Panc1 (cell line): ENCODE measurements at regions not wholly inside any gene's neighbourhood (a gene's known extent, or its start where the extent isn't known, plus 50 kb on each side); places are given as distances from the start of the nearest gene placed in this dataset.

Experiments
- ATAC-seq: fragments of 200-7000 bp; cut with Tn5 transposase; 2 replicates; pipeline ENCODE4 v1.9.1; 2020; ENCODE audit warnings: mild to moderate bottlenecking, moderate library complexity
- BruUV-seq: library from RNA; stranded (reverse); fragments of 400-500 nt; replicated peaks from 2 replicates; lab custom pipeline; 2021; lab: Mats Ljungman, UMichigan
- CTCF ChIA-PET: fragments of 300-600 bp; sonication (Branson Sonifier 250); formaldehyde crosslinking; loops from one replicate; lab custom pipeline; 2022; ENCODE audit warnings: antibody characterized with exemption; lab: Charles Lee
- POLR2A ChIA-PET: fragments of 300-600 bp; sonication (Branson Sonifier 250); formaldehyde crosslinking; loops from one replicate; lab custom pipeline; 2022; ENCODE audit warnings: antibody characterized with exemption; lab: Charles Lee
- DNase-seq: peaks from one replicate; pipeline ENCODE4 v3.0.0-alpha.2; 2010; ENCODE audit warnings: low read depth, low spot score
- H3K27ac ChIP-seq: 2 replicates; pipeline ENCODE4 v1.5.1; 2011; ENCODE audit warnings: mild to moderate bottlenecking, low read length, inconsistent platforms
- H3K27me3 ChIP-seq: fragments of 200-500 bp; sonication (Bioruptor generic); 2 replicates; pipeline ENCODE4 v1.6.0; 2014; ENCODE audit warnings: low read length, inconsistent platforms; ENCODE audit not compliant: control insufficient read depth, insufficient read depth
- H3K36me3 ChIP-seq: fragments of 200-500 bp; sonication (Bioruptor generic); 2 replicates; pipeline ENCODE4 v1.5.1; 2014; ENCODE audit warnings: inconsistent platforms, mild to moderate bottlenecking, low read length, moderate library complexity; ENCODE audit not compliant: control insufficient read depth, insufficient read depth
- H3K4me1 ChIP-seq: 2 replicates; pipeline ENCODE4 v1.5.1; 2011; ENCODE audit warnings: inconsistent platforms, mild to moderate bottlenecking, low read length, moderate library complexity; ENCODE audit not compliant: control insufficient read depth, insufficient read depth
- H3K4me3 ChIP-seq, 2 experiments: 2 replicates each; pipeline ENCODE4 v1.5.1; 2011 to 2012; ENCODE audit warnings: low read depth in 2 of 2, low read length in 2 of 2, mild to moderate bottlenecking in 2 of 2, inconsistent platforms in 1 of 2, moderate library complexity in 1 of 2
- H3K9me3 ChIP-seq: fragments of 200-500 bp; sonication (Bioruptor generic); 2 replicates; pipeline ENCODE4 v1.5.1; 2014; ENCODE audit warnings: low read depth, mild to moderate bottlenecking, inconsistent platforms, low read length, moderate library complexity; ENCODE audit not compliant: control insufficient read depth, insufficient read depth
- POLR2AphosphoS5 ChIP-seq: IDR thresholded peaks from 2 replicates; pipeline ENCODE4 v1.6.1; 2012; ENCODE audit warnings: mild to moderate bottlenecking, low read depth, low read length, moderate library complexity
- SIN3A ChIP-seq: IDR thresholded peaks from 2 replicates; pipeline ENCODE4 v1.6.1; 2012; ENCODE audit warnings: low read depth, mild to moderate bottlenecking, low read length, moderate library complexity, borderline replicate concordance; ENCODE audit not compliant: insufficient read depth
- TCF7L2 ChIP-seq: IDR thresholded peaks from 2 replicates; pipeline ENCODE4 v1.6.1; 2011; ENCODE audit warnings: mild to moderate bottlenecking, low read depth, low read length, inconsistent platforms
- in situ Hi-C: cut with HindIII; loops from 2 replicates; pipeline ENCODE4 v1.10.0; 2016; ENCODE audit warnings: low sequenced_read_pairs, low pct_unique_long_range_greater_than_20kb
- intact Hi-C: fragments of 100-400 bp; cut with micrococcal nuclease; formaldehyde crosslinking; loops from one replicate; pipeline ENCODE4 v1.10.0; 2022; ENCODE audit not compliant: unreplicated experiment
- TF ChIP-seq, protein P1 (sequence below): fragments of 450-650 bp; IDR thresholded peaks from 2 replicates; pipeline ENCODE4 v1.5.1; 2017; ENCODE audit warnings: mild to moderate bottlenecking
- TF ChIP-seq, protein P2 (sequence below), 2 experiments: IDR thresholded peaks; 2 replicates each; pipeline ENCODE4 v1.6.1; 2011 to 2012; ENCODE audit warnings: low read depth in 2 of 2, control low read depth in 1 of 2, low read length in 1 of 2, mild to moderate bottlenecking in 1 of 2, moderate library complexity in 1 of 2; ENCODE audit not compliant: insufficient read depth in 1 of 2

DNA sequence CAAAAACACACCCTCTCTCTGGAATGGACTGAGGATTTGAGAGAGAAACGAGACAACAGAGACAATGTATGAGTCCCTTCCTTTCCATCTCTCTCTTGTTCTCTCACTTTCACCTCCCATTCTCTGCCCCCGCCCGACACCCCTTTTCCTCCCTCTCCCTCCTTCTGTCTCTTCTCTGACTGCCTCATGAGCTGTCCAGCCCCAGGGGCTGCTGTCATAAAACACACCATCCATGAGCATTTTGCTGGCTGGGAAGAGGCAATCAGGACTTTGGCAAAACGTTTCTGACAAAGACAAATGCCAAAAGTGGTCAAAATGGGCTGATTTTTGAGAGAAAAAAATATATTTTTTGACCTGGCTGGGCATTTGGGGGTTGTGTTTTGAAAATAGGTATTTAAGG lies 377.2 kb downstream of the EN1 start:
- H3K27me3 ChIP-seq: 0 out of 2 replicates have a peak, but pooled peaks cover 7% of the 10 kb centered on the region
- BruUV-seq: no TSS peak
- TF ChIP-seq TCF7L2: no peak
- TF ChIP-seq SIN3A: no peak
- TF ChIP-seq, protein P1, sequence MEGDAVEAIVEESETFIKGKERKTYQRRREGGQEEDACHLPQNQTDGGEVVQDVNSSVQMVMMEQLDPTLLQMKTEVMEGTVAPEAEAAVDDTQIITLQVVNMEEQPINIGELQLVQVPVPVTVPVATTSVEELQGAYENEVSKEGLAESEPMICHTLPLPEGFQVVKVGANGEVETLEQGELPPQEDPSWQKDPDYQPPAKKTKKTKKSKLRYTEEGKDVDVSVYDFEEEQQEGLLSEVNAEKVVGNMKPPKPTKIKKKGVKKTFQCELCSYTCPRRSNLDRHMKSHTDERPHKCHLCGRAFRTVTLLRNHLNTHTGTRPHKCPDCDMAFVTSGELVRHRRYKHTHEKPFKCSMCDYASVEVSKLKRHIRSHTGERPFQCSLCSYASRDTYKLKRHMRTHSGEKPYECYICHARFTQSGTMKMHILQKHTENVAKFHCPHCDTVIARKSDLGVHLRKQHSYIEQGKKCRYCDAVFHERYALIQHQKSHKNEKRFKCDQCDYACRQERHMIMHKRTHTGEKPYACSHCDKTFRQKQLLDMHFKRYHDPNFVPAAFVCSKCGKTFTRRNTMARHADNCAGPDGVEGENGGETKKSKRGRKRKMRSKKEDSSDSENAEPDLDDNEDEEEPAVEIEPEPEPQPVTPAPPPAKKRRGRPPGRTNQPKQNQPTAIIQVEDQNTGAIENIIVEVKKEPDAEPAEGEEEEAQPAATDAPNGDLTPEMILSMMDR: no peak
- TF ChIP-seq, protein P2, sequence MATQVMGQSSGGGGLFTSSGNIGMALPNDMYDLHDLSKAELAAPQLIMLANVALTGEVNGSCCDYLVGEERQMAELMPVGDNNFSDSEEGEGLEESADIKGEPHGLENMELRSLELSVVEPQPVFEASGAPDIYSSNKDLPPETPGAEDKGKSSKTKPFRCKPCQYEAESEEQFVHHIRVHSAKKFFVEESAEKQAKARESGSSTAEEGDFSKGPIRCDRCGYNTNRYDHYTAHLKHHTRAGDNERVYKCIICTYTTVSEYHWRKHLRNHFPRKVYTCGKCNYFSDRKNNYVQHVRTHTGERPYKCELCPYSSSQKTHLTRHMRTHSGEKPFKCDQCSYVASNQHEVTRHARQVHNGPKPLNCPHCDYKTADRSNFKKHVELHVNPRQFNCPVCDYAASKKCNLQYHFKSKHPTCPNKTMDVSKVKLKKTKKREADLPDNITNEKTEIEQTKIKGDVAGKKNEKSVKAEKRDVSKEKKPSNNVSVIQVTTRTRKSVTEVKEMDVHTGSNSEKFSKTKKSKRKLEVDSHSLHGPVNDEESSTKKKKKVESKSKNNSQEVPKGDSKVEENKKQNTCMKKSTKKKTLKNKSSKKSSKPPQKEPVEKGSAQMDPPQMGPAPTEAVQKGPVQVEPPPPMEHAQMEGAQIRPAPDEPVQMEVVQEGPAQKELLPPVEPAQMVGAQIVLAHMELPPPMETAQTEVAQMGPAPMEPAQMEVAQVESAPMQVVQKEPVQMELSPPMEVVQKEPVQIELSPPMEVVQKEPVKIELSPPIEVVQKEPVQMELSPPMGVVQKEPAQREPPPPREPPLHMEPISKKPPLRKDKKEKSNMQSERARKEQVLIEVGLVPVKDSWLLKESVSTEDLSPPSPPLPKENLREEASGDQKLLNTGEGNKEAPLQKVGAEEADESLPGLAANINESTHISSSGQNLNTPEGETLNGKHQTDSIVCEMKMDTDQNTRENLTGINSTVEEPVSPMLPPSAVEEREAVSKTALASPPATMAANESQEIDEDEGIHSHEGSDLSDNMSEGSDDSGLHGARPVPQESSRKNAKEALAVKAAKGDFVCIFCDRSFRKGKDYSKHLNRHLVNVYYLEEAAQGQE (IDR thresholded peaks at IDR 0.05; ENCODE audit: insufficient read depth in 1 of 2, low read depth in 2 of 2, low read length in 1 of 2): no peak
- TF ChIP-seq POLR2AphosphoS5: no peak
- no peaks in the 10 kb centered on the region for H3K9me3 ChIP-seq
- ChIA-PET POLR2A (no interaction called here), CTCF (no interaction called here)
- H3K27ac ChIP-seq: no peak overlapping the region
- in situ Hi-C loops (no loop called here), intact Hi-C loops (no loop called here)
- no peak overlapping the region for H3K4me3 ChIP-seq
- H3K4me1 ChIP-seq: no peaks in the 10 kb centered on the region
- ATAC-seq (no peak), DNase-seq (no peak)
- H3K36me3 ChIP-seq: no peaks in the 10 kb centered on the region

DNA sequence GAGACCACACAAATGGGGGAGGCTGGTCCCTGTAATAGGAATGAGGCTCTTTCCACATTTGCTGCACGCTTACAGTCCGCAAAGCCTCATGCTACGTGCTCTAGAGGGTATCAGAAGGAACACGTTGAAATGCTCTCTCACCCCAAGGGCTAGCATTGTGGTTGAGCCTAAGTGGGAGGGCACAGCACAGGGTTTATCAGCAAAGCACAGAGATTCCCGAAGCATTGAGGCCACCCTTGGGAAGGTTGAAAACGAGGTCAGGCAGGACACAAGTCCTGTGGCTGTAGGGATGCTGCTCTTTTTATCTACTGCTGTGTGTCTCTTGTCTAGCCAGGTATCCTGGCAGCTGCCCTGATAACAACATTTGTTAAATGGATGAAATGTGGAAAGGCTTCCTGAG lies 378.3 kb downstream of the EN1 start:
- H3K4me3 ChIP-seq: no peak overlapping the region
- no peaks in the 10 kb centered on the region for H3K36me3 ChIP-seq
- ChIA-PET POLR2A (no interaction called here), CTCF (no interaction called here)
- intact Hi-C loops: no loop called here
- H3K9me3 ChIP-seq: no peaks in the 10 kb centered on the region
- in situ Hi-C loops: no loop called here
- no TSS peak for BruUV-seq
- H3K27me3 ChIP-seq: 0 out of 2 replicates have a peak, but pooled peaks cover 7% of the 10 kb centered on the region
- ATAC-seq (no peak), DNase-seq (no peak)
- no peak overlapping the region for H3K27ac ChIP-seq
- TF ChIP-seq, protein P1: no peak
- TF ChIP-seq TCF7L2 (no peak), POLR2AphosphoS5 (no peak)
- no peaks in the 10 kb centered on the region for H3K4me1 ChIP-seq
